ENCODE measurements at regions not wholly inside any gene's neighbourhood (a gene's known extent, or its start where the extent isn't known, plus 50 kb on each side); places are given as distances from the start of the nearest gene placed in this dataset.

DNA sequence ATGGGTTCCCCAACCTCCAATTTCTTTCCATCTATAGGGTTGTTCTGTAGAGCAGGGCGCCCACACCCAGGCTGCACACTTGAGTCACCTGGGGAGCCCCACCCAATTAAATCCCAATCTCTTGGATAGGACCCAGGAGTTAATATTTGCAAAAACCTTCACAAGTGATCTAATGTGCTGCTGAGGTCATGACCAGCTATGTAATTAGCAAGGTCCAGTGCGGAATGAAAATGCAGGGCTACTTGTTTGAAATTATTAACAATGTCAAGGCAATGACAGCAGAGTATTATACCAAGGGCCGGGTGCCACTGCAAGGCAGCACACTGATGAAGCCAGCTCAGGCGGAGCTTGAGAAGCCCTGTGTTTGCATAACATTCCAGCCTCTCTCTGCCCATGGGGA, 302.7 kb downstream of the MAF start:
- TF ChIP-seq, protein P1, sequence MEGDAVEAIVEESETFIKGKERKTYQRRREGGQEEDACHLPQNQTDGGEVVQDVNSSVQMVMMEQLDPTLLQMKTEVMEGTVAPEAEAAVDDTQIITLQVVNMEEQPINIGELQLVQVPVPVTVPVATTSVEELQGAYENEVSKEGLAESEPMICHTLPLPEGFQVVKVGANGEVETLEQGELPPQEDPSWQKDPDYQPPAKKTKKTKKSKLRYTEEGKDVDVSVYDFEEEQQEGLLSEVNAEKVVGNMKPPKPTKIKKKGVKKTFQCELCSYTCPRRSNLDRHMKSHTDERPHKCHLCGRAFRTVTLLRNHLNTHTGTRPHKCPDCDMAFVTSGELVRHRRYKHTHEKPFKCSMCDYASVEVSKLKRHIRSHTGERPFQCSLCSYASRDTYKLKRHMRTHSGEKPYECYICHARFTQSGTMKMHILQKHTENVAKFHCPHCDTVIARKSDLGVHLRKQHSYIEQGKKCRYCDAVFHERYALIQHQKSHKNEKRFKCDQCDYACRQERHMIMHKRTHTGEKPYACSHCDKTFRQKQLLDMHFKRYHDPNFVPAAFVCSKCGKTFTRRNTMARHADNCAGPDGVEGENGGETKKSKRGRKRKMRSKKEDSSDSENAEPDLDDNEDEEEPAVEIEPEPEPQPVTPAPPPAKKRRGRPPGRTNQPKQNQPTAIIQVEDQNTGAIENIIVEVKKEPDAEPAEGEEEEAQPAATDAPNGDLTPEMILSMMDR (IDR thresholded peaks at IDR 0.05; ENCODE audit: insufficient read depth, low read depth, low read length): no peak
- TF ChIP-seq EZH2 (IDR thresholded peaks at IDR 0.05; ENCODE audit: insufficient read depth, low read length): no peak
